HL-60 (cell line): ENCODE measurements at regions not wholly inside any gene's neighbourhood (a gene's known extent, or its start where the extent isn't known, plus 50 kb on each side); places are given as distances from the start of the nearest gene placed in this dataset.
"Not testable (repeated sequence)": the region's sequence is repeated elsewhere in the genome, so short reads cannot be mapped to it uniquely, and the experiment has no call there.

Source experiments
- GABPA ChIP-seq: IDR thresholded peaks from 2 replicates; pipeline ENCODE4 v1.6.1; 2012; ENCODE audit warnings: low read depth
- POLR2AphosphoS5 ChIP-seq: IDR thresholded peaks from 2 replicates; pipeline ENCODE4 v1.6.1; 2012; ENCODE audit warnings: low read depth
- REST ChIP-seq: IDR thresholded peaks from 2 replicates; pipeline ENCODE4 v1.6.1; 2012; ENCODE audit warnings: low read depth; ENCODE audit not compliant: insufficient replicate concordance
- TF ChIP-seq, protein P1 (sequence below): IDR thresholded peaks from one replicate; pipeline ENCODE4 v1.5.1; 2011; ENCODE audit warnings: low read length, control low read depth, inconsistent platforms; ENCODE audit not compliant: insufficient read depth

GRCh38 chr17:64720253-64720652 lies 58.1 kb upstream of the SMURF2 start:
- not testable (repeated sequence) for TF ChIP-seq POLR2AphosphoS5, REST, GABPA
- TF ChIP-seq, protein P1, sequence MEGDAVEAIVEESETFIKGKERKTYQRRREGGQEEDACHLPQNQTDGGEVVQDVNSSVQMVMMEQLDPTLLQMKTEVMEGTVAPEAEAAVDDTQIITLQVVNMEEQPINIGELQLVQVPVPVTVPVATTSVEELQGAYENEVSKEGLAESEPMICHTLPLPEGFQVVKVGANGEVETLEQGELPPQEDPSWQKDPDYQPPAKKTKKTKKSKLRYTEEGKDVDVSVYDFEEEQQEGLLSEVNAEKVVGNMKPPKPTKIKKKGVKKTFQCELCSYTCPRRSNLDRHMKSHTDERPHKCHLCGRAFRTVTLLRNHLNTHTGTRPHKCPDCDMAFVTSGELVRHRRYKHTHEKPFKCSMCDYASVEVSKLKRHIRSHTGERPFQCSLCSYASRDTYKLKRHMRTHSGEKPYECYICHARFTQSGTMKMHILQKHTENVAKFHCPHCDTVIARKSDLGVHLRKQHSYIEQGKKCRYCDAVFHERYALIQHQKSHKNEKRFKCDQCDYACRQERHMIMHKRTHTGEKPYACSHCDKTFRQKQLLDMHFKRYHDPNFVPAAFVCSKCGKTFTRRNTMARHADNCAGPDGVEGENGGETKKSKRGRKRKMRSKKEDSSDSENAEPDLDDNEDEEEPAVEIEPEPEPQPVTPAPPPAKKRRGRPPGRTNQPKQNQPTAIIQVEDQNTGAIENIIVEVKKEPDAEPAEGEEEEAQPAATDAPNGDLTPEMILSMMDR: not testable (repeated sequence)
